Neural crest cell (in vitro differentiated cells): ENCODE measurements at regions not wholly inside any gene's neighbourhood (a gene's known extent, or its start where the extent isn't known, plus 50 kb on each side); places are given as distances from the start of the nearest gene placed in this dataset.

Source experiments
- DNase-seq: peaks from one replicate; pipeline ENCODE4 v3.0.0; 2021; ENCODE audit warnings: low read depth, mixed read lengths, low spot score
- H3K27ac Mint-ChIP-seq: one replicate; pipeline ENCODE4 v1.8.0; 2021; ENCODE audit warnings: mild to moderate bottlenecking, mixed read lengths; ENCODE audit not compliant: unreplicated experiment
- H3K27me3 Mint-ChIP-seq: 2 replicates; pipeline ENCODE4 v1.8.0; 2021; ENCODE audit warnings: low read depth, mild to moderate bottlenecking, mixed read lengths
- H3K36me3 Mint-ChIP-seq: 2 replicates; pipeline ENCODE4 v1.8.0; 2021; ENCODE audit warnings: low read depth, mild to moderate bottlenecking, mixed read lengths
- H3K4me1 Mint-ChIP-seq: 2 replicates; pipeline ENCODE4 v1.8.0; 2021; ENCODE audit warnings: mixed read lengths
- H3K4me3 Mint-ChIP-seq: one replicate; pipeline ENCODE4 v1.8.0; 2021; ENCODE audit warnings: mild to moderate bottlenecking, mixed read lengths
- H3K9me3 Mint-ChIP-seq: 2 replicates; pipeline ENCODE4 v1.8.0; 2021; ENCODE audit warnings: mixed read lengths
- TF ChIP-seq, protein P1 (sequence below): fragments of 200-600 bp; sonication (generic); conservative IDR thresholded peaks from 2 replicates; pipeline ENCODE4 v1.5.0; 2021; ENCODE audit warnings: antibody characterized with exemption, mild to moderate bottlenecking

GRCh38 chr16:85458968-85459367, 154.2 kb upstream of the GSE1 start:
- H3K9me3 Mint-ChIP-seq: no peaks in the 10 kb centered on the region
- H3K27me3 Mint-ChIP-seq: peaks cover 57% of the 10 kb centered on the region
- no peak for DNase-seq
- H3K4me3 Mint-ChIP-seq: no peak overlapping the region
- peaks cover 18% of the 10 kb centered on the region for H3K4me1 Mint-ChIP-seq
- TF ChIP-seq, protein P1, sequence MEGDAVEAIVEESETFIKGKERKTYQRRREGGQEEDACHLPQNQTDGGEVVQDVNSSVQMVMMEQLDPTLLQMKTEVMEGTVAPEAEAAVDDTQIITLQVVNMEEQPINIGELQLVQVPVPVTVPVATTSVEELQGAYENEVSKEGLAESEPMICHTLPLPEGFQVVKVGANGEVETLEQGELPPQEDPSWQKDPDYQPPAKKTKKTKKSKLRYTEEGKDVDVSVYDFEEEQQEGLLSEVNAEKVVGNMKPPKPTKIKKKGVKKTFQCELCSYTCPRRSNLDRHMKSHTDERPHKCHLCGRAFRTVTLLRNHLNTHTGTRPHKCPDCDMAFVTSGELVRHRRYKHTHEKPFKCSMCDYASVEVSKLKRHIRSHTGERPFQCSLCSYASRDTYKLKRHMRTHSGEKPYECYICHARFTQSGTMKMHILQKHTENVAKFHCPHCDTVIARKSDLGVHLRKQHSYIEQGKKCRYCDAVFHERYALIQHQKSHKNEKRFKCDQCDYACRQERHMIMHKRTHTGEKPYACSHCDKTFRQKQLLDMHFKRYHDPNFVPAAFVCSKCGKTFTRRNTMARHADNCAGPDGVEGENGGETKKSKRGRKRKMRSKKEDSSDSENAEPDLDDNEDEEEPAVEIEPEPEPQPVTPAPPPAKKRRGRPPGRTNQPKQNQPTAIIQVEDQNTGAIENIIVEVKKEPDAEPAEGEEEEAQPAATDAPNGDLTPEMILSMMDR: no peak
- peak overlapping the region; percentile 62 for H3K27ac Mint-ChIP-seq
- no peaks in the 10 kb centered on the region for H3K36me3 Mint-ChIP-seq

DNA sequence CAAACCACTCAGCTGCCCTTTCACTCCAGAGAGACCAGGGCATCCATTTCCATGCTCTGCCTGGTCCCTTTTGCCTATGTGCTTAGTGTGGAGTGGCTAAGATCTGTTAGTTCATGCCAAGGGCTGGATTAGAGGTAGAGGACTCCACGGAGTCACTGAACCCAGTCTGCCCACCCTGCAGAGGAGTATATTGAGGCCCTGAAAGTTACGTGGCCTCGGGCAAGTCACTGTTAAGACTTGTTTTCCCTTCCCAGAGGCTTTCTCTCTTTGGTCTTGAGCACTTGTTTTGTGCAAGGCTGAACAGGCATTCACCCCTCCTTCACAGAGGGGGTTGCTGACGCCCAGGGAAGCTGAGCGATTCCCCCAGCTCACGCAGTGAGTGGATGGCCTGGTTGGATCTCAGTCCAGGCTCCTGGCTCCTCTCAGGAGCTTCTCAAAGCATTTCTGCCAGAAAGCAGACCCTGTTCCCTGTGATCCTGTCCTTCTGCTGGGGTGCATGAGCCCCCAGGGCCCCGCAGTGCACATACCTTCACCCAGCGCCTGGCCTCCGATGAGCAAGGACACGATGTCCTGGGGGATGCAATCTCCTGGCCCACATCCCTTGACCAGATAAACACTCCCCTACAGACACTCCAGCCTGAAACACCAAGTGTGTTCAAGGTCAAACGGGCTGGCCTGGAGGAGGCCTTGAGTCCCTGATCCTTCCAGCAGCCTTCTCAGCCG, 153.4 kb upstream of the GSE1 start:
- peaks cover 21% of the 10 kb centered on the region for H3K4me1 Mint-ChIP-seq
- no peaks in the 10 kb centered on the region for H3K36me3 Mint-ChIP-seq
- no peak for DNase-seq
- peaks cover 62% of the 10 kb centered on the region for H3K27me3 Mint-ChIP-seq
- TF ChIP-seq, protein P1: no peak
- no peaks in the 10 kb centered on the region for H3K9me3 Mint-ChIP-seq
- no peak overlapping the region for H3K27ac Mint-ChIP-seq
- H3K4me3 Mint-ChIP-seq: no peak overlapping the region

DNA sequence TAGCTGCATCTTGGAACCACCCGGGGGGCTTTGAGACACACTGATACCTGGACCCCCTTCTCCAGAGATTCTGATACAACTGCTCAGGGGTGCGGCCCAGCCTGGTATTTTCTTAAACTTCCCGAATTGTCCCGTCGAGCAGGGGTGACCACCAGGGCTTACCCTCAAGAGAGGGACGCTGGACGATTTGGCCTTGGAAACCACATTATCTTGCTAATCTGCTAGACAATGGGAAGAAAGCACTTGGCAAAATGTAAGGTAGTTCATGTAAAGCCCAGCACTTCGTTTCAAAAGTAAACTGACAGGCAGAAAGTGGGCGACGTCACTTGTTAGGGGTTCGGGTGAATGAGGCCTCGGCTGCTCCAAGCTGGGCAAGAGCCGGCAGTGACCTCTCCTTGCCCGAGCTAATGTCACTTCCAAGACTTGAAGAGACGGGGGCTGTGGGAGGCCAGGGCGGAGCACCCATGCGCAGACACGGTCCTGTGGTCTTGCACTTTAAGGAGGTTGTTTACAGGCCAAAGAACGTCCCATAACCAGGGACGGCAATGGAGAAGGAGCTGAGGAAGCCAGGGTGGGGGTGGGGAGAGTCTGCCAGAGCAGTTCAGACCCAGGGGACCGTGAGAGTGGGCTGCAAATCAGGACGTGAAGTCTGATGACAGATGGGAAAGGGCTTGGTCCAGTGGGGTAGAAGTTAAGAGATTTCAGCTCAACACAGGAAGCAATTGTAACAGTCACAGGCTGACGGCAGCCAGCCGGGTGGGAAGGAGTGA, 152.7 kb upstream of the GSE1 start:
- Mint-ChIP-seq H3K9me3 (no peaks in the 10 kb centered on the region), H3K27ac (no peak overlapping the region), H3K36me3 (no peaks in the 10 kb centered on the region), H3K27me3 (peaks cover 59% of the 10 kb centered on the region), H3K4me1 (peaks cover 23% of the 10 kb centered on the region), H3K4me3 (peak overlapping the region; percentile 41)
- no peak for DNase-seq
- TF ChIP-seq, protein P1: no peak

GRCh38 chr16:85461022-85461813, 151.9 kb upstream of the GSE1 start:
- Mint-ChIP-seq H3K4me1 (peaks cover 26% of the 10 kb centered on the region), H3K27me3 (peaks cover 60% of the 10 kb centered on the region)
- no peak for DNase-seq

More at GRCh38 chr16:85461022-85461813, 151.9 kb upstream of the GSE1 start:
- TF ChIP-seq, protein P1: no peak
- Mint-ChIP-seq H3K36me3 (no peaks in the 10 kb centered on the region), H3K27ac (no peak overlapping the region), H3K9me3 (no peaks in the 10 kb centered on the region), H3K4me3 (peak overlapping the region; percentile 56)
